Caco-2 (cell line): ENCODE measurements at regions not wholly inside any gene's neighbourhood (a gene's known extent, or its start where the extent isn't known, plus 50 kb on each side); places are given as distances from the start of the nearest gene placed in this dataset.

Source experiments
- BruUV-seq: library from RNA; stranded (reverse); fragments of 400-500 nt; replicated peaks from 2 replicates; lab custom pipeline; 2021; lab: Mats Ljungman, UMichigan
- CTCF ChIA-PET: fragments of 300-600 bp; sonication (Branson Sonifier 250); formaldehyde crosslinking; loops from one replicate; lab custom pipeline; 2022; ENCODE audit warnings: antibody characterized with exemption; lab: Charles Lee
- POLR2A ChIA-PET: fragments of 300-600 bp; sonication (Branson Sonifier 250); formaldehyde crosslinking; loops from one replicate; lab custom pipeline; 2022; ENCODE audit warnings: antibody characterized with exemption; lab: Charles Lee
- DNase-seq, 2 experiments: peaks; one replicate each; pipeline versions ENCODE4 v3.0.0 to v3.0.0-alpha.2; 2020 to 2022
- H3K27me3 ChIP-seq: replicated peaks from 2 replicates; pipeline ENCODE4 v1.6.0; 2011; ENCODE audit warnings: low read length; ENCODE audit not compliant: control insufficient read depth, insufficient read depth
- H3K36me3 ChIP-seq: 2 replicates; pipeline ENCODE4 v1.5.1; 2011; ENCODE audit warnings: low read length; ENCODE audit not compliant: control insufficient read depth, insufficient read depth
- H3K4me1 ChIP-seq: fragments of 250-450 bp; sonication (Bioruptor Pico); 2 replicates; pipeline ENCODE4 v1.5.1; 2020; ENCODE audit warnings: mild to moderate bottlenecking
- H3K4me3 ChIP-seq: 2 replicates; pipeline ENCODE4 v1.5.1; 2011; ENCODE audit warnings: low read depth, mild to moderate bottlenecking, control low read depth, low read length
- H3K9me3 ChIP-seq: fragments of 250-450 bp; sonication (Bioruptor Pico); 2 replicates; pipeline ENCODE4 v1.5.1; 2020; ENCODE audit warnings: mild to moderate bottlenecking, moderate library complexity
- H3K27ac Mint-ChIP-seq: one replicate; pipeline ENCODE4 v1.8.0; 2022; ENCODE audit warnings: mixed read lengths; ENCODE audit not compliant: unreplicated experiment
- H3K27me3 Mint-ChIP-seq: one replicate; pipeline ENCODE4 v1.8.0; 2022; ENCODE audit warnings: mixed read lengths; ENCODE audit not compliant: insufficient read depth, unreplicated experiment
- H3K36me3 Mint-ChIP-seq: one replicate; pipeline ENCODE4 v1.8.0; 2022; ENCODE audit warnings: mild to moderate bottlenecking, mixed read lengths; ENCODE audit not compliant: insufficient read depth, unreplicated experiment
- H3K4me1 Mint-ChIP-seq: one replicate; pipeline ENCODE4 v1.8.0; 2022; ENCODE audit warnings: low read depth, mixed read lengths; ENCODE audit not compliant: unreplicated experiment
- H3K4me3 Mint-ChIP-seq: one replicate; pipeline ENCODE4 v1.8.0; 2022; ENCODE audit warnings: mild to moderate bottlenecking, moderate library complexity, mixed read lengths; ENCODE audit not compliant: unreplicated experiment
- H3K9me3 Mint-ChIP-seq: one replicate; pipeline ENCODE4 v1.8.0; 2022; ENCODE audit warnings: mixed read lengths; ENCODE audit not compliant: unreplicated experiment
- intact Hi-C: fragments of 100-400 bp; cut with micrococcal nuclease; formaldehyde crosslinking; loops from one replicate; pipeline ENCODE4 v1.10.0; 2022; ENCODE audit not compliant: unreplicated experiment
- TF ChIP-seq, protein P1 (sequence below), 2 experiments: fragments of 200-600 bp in 1 of 2; IDR thresholded peaks; 1 replicate in 1 of 2; 2 replicates in 1 of 2; pipeline versions ENCODE4 v1.5.1 to v1.8.0; 2011 to 2022; ENCODE audit warnings: antibody characterized with exemption in 1 of 2, control low read depth in 1 of 2, inconsistent platforms in 1 of 2, low read depth in 1 of 2, low read length in 1 of 2, mild to moderate bottlenecking in 1 of 2, moderate library complexity in 1 of 2; ENCODE audit not compliant: insufficient read depth in 1 of 2, severe bottlenecking in 1 of 2, unreplicated experiment in 1 of 2

DNA sequence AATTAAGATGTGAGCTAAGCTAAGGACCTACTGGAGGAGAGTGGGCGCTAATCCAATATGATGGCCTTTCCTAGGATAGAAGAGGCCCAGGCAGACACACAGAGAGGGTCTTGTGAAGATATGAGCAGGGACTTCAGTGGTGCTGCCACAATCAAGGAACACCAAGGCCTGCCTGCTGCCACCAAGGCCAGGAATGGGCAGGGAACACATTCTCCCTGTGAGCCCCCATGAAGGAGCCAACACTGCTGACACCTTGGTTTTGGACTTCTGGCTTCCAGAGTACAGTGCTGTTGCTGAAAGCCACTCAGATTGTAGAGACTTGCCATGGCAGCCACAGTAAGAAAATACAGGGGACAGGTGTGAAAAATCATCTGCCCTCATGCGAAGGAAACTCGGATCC lies 73.1 kb upstream of the IRX1 start:
- Mint-ChIP-seq H3K36me3 (no peaks in the 10 kb centered on the region), H3K27ac (no peak overlapping the region), H3K27me3 (peaks cover 4% of the 10 kb centered on the region), H3K9me3 (peaks cover 18% of the 10 kb centered on the region), H3K4me3 (no peak overlapping the region), H3K4me1 (no peaks in the 10 kb centered on the region)
- intact Hi-C loops = no loop called here
- no peak overlapping the region for H3K4me3 ChIP-seq
- TF ChIP-seq, protein P1, sequence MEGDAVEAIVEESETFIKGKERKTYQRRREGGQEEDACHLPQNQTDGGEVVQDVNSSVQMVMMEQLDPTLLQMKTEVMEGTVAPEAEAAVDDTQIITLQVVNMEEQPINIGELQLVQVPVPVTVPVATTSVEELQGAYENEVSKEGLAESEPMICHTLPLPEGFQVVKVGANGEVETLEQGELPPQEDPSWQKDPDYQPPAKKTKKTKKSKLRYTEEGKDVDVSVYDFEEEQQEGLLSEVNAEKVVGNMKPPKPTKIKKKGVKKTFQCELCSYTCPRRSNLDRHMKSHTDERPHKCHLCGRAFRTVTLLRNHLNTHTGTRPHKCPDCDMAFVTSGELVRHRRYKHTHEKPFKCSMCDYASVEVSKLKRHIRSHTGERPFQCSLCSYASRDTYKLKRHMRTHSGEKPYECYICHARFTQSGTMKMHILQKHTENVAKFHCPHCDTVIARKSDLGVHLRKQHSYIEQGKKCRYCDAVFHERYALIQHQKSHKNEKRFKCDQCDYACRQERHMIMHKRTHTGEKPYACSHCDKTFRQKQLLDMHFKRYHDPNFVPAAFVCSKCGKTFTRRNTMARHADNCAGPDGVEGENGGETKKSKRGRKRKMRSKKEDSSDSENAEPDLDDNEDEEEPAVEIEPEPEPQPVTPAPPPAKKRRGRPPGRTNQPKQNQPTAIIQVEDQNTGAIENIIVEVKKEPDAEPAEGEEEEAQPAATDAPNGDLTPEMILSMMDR (IDR thresholded peaks at IDR 0.05; ENCODE audit: insufficient read depth in 1 of 2, low read depth in 1 of 2, low read length in 1 of 2, severe bottlenecking in 1 of 2, unreplicated experiment in 1 of 2) = no peak
- POLR2A ChIA-PET = no interaction called here
- no peak for DNase-seq
- H3K27me3 ChIP-seq = no peaks in the 10 kb centered on the region
- H3K36me3 ChIP-seq = no peaks in the 10 kb centered on the region
- 0 out of 2 replicates have a peak, but pooled peaks cover 3% of the 10 kb centered on the region for H3K9me3 ChIP-seq
- CTCF ChIA-PET = no interaction called here
- no TSS peak for BruUV-seq
- no peaks in the 10 kb centered on the region for H3K4me1 ChIP-seq

DNA sequence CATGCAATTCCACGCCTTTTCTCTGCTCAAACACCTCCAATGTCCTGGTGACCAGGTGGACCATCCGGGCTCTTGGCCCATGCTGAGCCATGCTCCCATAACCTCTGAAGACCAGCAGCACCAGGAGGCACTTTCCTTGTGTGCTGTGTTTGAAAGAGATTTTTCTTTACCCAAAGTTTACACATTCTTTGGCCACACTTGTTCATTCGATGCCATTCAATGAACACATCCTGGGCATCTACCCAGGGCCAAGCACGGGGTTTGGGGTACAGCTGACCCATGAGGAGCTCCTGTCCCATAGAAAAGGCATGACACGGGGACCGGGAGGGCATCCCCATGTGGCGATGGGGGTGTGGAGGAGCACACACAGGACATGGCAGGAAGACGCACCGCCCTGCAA lies 77.1 kb upstream of the IRX1 start:
- H3K4me1 ChIP-seq = no peaks in the 10 kb centered on the region
- Mint-ChIP-seq H3K4me3 (no peak overlapping the region), H3K27me3 (no peaks in the 10 kb centered on the region), H3K27ac (no peak overlapping the region), H3K4me1 (no peaks in the 10 kb centered on the region), H3K9me3 (peaks cover 3% of the 10 kb centered on the region), H3K36me3 (no peaks in the 10 kb centered on the region)
- no peaks in the 10 kb centered on the region for H3K9me3 ChIP-seq
- no peaks in the 10 kb centered on the region for H3K27me3 ChIP-seq
- ChIA-PET POLR2A (no interaction called here), CTCF (no interaction called here)
- no peak for DNase-seq
- H3K4me3 ChIP-seq = no peak overlapping the region
- intact Hi-C loops = no loop called here
- TF ChIP-seq, protein P1 (IDR thresholded peaks at IDR 0.05; ENCODE audit: insufficient read depth in 1 of 2, low read depth in 1 of 2, low read length in 1 of 2, severe bottlenecking in 1 of 2, unreplicated experiment in 1 of 2) = no peak
- BruUV-seq = no TSS peak
- H3K36me3 ChIP-seq = no peaks in the 10 kb centered on the region

DNA sequence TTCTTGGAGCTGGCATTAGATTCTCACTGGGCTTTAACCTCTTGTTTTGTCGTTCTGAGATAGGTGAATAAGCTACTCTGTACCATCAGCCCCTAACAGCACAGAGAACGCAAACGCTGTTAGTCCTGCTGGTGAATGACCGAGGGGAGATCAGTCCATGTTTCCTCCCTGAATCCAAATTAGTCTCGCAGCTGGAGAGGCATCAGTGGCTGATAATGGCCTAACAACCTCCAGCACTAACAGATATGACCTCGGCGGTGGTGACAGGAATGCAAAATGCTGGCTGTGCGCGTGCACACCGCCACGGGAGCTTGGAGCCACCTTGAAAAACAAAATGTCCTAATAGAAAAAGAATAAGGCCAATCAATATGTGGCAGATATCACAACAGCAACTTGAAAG lies 77.6 kb upstream of the IRX1 start:
- ChIA-PET CTCF (no interaction called here), POLR2A (no interaction called here)
- intact Hi-C loops = no loop called here
- Mint-ChIP-seq H3K27ac (no peak overlapping the region), H3K4me3 (no peak overlapping the region), H3K36me3 (no peaks in the 10 kb centered on the region), H3K27me3 (no peaks in the 10 kb centered on the region), H3K9me3 (no peaks in the 10 kb centered on the region), H3K4me1 (no peaks in the 10 kb centered on the region)
- no peak for DNase-seq
- no TSS peak for BruUV-seq
- Histone ChIP-seq H3K9me3 (no peaks in the 10 kb centered on the region), H3K36me3 (no peaks in the 10 kb centered on the region), H3K4me3 (no peak overlapping the region), H3K4me1 (no peaks in the 10 kb centered on the region), H3K27me3 (no peaks in the 10 kb centered on the region)
- TF ChIP-seq, protein P1 (IDR thresholded peaks at IDR 0.05; ENCODE audit: insufficient read depth in 1 of 2, low read depth in 1 of 2, low read length in 1 of 2, severe bottlenecking in 1 of 2, unreplicated experiment in 1 of 2) = no peak
